Activated CD4-positive, alpha-beta T cell treated with anti-CD3 and anti-CD28 coated beads, Interleukin-2, amount 50 U/mL, for 48 hours (primary cell): ENCODE measurements at regions not wholly inside any gene's neighbourhood (a gene's known extent, or its start where the extent isn't known, plus 50 kb on each side); places are given as distances from the start of the nearest gene placed in this dataset.

Source experiments
- DNase-seq, 2 experiments: peaks; one replicate each; pipeline ENCODE4 v3.0.0-alpha.2; 2020

DNA sequence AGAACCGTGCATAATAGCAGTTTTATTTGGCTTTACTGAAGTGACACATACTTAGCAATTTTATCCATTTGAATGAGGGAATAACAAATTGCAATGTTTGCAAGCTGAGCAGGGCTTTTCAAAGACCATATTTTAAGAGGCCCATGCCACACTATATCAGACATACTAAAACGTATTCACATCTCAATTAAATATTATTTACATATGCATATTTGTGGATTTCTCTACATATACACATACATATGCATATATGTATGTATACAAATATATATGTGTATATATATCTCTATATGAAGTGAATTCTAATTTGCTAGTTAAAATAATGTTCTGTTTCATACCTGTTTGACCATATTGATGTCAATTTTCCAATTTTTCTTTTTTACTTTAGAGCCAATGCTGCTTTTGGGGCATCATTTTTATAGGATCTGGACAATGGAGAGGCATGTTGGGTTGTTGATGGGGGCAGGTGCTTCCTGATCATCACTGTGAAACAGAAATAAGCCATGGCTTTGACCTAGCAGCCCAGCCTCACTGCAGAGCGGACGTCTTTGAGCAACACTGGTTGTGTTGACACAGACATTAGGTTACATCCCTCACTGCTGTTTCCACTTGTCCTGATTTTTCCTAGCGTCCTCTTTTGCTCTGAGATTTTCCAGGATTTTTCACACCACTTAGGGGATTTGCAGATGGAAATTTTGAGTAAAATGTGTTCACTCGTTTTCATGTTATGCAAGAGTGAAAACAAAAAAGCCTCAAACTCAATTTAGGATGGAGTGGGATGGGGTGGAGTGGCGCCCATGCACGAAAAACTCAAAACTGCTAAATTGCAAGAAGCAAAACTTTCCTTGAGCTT is 56.9 kb downstream of the RDH14 start:
- no peak for DNase-seq

DNA sequence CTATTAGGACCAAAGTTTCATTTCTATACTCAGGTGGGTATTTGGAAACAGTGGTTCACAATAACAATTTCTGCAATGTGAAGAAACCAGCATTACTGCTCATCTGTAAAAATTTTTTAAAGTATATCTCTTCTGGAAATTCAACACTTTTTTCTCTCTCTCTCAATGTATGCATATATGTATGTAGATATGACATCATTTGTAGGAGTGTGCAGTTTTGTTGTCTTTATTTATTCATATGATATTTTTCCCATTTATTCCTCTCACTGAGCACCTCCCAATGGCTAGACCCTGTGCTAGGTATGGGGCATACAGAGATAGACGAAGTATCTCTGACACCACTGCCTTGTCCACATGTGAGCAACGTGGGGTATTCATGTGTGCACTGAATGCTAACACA is 58.3 kb downstream of the RDH14 start:
- DNase-seq: no peak

DNA sequence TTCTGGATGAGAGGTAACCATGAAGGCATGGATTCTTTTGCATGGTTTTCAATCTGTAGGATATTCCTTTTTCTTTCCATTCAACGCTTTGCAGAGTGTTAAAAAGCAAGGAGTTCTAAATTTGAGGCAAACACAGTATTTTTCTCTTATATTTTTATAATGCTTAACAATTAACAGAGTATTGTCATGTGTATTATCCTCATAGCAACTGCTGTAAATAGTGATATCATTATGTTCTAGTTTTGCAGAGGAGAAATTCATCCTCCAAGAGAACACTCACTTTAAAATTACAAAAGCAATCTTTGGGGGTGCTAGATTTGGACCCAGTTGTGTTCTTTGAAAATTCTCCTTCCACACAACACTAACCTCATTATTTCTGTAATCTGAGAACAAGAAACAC is 58.7 kb downstream of the RDH14 start:
- DNase-seq: no peak

DNA sequence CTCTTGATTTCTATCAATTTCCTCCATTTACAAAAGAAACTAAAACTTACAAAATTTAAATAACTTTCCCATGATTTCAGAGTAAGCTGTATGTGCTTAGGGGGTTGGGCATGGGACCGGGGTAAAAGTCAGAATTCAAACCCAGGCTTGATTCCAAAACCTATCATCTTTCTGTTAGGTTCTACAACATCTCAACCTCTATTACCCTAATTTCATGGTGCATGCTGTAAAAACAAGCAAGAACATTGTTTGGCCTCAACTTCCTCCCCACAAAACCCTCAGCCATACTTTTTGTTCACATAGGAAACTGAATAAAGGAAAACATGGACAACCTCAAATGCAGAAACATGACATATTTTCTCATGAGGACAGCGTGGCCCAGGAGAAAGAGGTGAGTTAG is 59.3 kb downstream of the RDH14 start:
- no peak for DNase-seq

DNA sequence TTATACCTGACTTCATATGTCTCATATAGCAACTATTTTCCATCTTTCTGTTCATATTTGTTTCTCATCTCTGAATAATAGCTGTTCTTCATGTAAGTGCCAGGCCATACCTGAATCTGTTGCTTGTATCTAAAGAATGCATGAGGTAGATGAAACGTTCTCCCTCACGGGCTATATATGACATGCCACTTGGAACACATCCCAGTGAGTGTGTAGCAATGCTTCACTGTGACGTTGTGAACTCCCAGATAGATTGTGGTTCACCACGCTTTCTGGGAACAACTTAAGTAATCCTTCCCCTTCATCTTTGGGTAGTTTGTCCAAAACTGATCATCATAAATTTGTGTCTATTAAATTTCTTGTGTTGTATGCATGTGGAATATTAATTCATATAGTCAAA is 60.1 kb downstream of the RDH14 start:
- DNase-seq: no peak

DNA sequence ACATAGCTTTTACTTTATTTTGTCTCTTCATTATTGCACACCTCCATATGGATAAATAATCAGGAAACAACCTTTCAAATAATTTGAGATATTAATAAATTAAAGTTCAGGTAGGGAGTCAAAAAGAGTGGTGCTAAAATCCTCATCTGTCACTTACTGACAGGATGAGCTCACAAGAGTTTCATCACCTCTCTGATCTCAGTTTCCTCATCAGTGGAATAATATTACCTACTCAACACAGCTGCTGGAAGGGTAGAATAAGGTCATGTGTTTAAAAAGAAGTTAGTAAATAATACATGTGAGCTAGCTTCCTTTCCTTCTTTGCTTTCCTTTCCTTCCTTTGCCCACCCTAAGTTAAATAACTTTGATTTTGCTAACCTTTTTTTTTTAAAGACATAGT is 61.9 kb downstream of the RDH14 start:
- no peak for DNase-seq

DNA sequence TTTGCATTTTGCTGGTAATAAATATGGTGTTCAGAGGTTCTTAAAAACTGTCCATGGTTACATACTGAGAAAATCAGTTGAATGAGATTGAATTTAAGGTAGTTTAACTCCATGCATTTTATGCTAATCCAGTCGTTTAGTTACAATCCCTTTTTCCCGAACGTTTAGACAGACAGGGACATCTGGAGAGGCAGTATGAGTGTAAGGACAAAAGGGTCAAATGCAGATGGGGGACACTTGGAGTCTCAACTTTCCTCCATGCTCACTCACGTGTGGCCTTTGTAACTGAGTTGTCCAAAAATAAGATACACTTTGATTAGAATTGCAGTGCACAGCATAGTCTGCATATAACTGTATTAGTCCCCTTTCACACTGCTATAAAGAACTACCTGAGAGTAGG is 63.9 kb downstream of the RDH14 start:
- no peak for DNase-seq

DNA sequence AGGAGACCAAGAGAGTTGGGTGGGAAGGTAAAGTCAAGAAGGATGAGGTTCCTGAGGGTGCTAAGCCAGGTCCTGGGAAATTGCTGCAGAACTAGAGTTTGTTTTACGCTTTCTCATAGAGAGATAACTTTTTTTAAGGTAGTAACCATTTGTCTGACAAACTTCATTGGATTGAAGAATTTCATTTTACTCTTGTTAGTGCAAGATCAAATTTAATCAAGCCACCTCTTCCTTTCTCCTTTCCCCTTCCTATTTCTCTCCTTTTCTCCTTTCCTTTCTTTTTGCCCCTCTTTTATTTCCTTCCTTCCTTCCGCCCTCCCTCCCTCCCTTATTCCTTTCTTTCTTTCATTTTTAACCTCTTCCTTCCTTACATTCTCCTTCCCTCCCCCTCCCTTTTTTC is 65.4 kb downstream of the RDH14 start:
- DNase-seq: no peak

DNA sequence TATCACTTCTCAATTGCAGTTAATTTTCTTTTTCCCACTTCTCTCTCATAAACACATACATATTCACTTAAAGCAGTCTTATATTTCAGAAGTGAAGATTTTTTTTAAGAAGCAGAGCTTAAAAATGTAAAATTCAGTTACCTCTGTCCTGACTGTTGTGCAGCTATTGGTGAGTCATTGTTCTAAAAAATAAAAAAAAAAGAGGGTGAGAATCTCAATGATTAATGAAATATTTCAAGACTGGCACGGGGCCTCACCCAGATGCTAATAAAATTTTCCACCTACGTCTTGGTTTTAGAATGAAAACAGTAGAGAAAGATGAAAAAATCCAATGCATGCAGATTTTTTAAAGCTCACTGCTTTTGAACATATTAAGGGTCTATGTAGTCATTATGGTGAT is 67.7 kb downstream of the RDH14 start:
- DNase-seq: no peak

DNA sequence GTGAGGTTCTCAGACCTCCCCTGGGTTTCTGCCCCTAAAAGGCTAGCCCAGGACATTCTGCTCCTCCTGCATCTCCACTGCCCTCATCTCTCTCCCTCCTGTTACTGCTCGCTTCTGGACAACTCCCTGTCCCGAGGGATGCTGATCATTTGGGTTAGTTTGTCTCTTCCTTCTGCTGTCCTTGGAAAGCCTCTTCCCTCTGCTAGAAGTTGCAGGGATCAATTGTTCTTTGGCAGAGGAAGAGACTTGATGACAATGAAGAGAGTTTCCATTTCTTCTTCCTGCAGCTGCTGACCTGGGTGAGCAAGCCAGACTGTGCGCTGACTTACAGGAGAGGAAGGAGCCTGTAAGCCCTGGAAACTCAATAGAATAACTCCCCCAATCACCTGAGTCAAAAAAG is 68.9 kb downstream of the RDH14 start:
- no peak for DNase-seq

DNA sequence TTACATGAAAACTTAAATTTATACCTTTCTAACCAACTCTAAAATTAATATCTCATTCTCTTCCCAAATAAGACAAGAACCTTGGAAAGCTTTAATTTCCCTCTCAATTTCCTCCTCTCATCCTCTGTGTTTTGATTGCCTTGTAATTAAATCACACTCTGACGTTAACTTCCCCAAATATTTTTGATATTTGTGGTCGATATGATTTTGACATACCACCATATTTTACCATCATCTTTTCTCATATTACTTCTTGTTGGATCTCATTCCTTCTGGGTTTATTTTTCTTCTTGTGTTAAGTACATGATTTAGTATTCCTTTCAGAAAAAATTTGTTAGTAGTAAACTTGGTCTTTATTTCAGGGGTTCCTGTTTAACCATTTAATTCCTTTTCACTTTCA is 69.6 kb downstream of the RDH14 start:
- DNase-seq: no peak

DNA sequence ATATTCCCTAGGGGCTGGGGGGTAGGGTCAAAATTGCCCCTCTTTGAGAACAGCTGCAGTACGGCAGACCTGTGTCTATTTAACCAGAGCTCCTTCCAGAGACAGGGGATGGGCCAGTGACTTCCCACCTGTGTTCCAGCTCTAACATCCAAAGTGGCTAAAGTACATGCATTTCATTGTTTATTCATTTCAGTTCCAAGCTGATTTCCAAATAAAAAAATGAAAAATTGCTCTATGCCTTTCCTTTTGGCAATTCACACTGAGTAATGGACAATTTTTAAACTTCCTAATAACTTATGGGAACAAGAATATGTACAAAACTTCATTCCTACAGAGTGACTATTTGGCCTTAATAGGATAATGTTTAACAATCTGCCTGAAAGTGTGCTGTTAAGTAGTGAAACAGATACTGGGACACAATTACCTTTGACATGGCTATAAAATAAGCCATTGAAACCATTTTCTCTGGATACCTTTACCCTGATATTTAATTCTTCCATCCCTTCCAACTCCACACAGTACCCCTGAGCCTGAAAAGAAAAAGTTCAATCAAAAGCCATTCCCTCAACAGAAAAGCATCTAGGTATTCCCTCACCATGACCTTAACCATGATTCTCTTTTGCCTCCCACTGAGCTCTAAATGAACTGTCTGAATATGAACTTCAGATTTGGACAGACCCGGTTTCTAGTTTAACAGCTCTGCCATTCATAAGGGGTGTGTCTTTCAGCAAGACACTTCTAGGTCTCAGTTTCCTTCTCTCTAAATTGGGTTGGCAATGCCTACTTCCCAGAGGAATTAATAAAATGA is 73.1 kb downstream of the RDH14 start:
- no peak for DNase-seq

DNA sequence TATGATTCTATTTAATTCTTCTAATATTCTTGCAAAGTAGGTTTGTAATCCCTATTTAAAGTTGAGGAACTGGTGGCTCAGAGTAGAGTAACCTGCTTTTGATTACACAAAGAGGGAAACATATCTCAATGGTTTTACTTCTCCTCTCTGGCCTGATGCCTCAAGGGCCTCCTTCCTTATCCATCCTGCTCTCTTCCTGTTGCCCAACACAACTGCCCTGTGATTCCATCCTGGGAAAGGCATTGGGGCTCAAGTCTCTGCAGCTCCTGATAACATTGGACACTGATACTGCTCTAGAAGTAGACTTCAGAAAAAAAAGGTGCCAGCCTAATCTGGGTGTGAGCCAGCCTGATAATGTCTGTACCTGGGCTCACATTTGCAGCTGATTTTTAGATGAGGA is 75.8 kb downstream of the RDH14 start:
- DNase-seq: no peak

DNA sequence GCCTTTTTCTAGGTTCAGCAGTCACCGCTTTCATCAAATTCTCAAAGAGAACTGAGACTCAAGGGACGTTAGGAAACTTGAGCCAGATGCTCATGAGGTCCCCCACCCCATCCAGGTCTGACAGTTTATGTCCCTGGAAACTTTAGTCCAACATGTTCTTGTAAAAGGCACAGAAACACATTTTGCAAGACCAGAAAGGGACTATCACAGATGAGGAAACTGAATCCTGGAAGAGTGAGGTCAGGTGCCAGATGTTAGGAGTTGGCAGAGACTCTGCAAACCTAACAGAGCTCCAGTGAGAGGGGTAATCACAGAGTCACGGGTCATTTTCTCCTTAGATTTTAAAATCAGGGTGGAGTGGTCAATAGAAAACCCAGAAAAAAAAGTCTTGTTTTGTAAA is 76.6 kb downstream of the RDH14 start:
- DNase-seq: no peak

DNA sequence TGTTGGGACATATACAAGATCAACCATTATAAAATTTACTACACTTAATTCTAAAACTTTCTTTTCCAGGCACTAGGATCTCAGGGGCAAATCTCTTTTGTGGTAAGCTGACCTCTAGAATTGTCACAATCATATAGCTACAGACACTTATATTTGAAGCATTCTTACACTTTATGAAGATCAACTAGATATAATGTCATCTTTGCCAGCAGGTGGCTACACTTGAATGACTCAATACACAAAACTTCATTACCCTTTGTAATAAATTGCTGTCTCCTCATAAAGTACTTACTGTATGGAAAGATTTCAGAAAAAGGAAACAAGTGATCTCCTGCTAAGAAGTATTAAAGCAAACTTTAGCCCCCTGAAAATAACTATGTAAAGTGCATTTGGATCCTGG is 77.8 kb downstream of the RDH14 start:
- no peak for DNase-seq

DNA sequence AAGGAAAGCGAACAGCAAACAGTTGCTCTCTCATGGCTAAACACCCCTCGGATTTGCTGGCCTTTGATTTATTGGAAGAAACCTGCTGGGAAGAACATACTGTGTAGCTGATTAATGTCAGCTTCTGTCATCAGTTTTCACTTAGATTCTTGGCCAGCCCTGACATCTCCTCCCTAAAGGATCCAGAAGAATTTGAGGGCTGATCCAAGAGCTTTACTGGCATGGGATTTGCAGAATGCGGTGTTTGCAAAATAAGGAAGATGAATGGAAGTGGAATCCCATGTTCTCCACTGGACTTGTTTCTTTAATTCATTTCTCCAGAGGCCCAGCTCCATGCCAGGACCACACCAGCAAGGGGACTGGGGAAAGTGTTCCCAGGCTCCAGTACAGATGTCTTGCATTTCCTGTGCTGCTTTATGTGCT is 80.5 kb downstream of the RDH14 start:
- DNase-seq: no peak

DNA sequence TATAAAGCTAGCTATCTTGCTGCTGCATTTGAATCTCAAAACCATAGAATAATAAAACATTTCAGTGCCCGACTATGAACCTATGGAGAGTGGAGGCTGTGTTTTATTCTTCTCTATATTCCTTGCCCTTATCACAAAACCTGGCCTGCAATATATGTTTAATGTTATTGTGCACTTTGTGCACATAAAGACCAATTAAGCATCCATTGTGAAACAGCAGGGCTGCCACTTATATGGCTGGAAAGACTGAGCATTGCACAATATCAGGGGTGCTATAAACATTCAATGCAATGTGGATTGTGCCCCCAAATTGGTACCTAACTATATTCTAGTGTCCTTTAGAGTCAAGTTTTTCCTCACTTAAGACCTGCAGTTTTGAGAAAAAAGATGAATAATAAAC is 83.2 kb downstream of the RDH14 start:
- DNase-seq: no peak

DNA sequence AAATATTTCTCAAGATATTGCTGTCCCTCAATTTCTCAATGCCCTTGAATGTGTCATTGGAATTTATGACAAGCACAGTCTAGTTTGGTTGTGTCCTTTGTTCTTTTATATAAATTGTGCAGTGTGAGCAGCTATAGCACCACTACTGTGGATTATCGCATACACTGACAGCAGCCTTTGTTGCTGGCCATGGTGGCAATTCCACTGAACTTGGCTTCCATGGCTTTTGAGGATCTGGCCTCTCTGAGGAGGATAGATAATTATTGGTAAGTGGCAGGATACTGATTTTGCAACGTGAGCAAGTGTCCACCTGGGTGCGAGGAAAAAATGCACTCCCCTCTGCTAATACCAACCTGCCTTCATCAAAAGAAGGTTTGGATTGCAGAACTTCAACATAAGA is 84.0 kb downstream of the RDH14 start:
- no peak for DNase-seq

DNA sequence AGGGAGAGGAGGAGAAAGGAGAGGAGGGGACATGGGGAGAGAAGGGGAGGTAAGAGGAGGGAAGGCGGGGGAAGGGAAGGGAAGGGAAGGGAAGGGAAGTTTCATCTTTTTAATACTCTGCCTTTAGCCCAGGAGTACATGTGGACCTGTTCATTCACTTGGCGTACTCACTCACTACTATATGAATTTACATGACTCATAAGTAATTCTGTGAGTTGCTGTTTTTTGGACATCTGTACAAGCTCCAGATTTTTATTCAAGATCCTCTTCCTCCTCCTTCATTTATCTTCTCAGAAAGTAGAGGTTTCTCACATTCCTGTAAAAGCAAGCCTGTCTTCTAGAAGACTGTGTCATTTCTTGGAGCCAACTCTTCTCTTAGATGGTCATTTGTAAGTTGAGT is 84.6 kb downstream of the RDH14 start:
- no peak for DNase-seq

DNA sequence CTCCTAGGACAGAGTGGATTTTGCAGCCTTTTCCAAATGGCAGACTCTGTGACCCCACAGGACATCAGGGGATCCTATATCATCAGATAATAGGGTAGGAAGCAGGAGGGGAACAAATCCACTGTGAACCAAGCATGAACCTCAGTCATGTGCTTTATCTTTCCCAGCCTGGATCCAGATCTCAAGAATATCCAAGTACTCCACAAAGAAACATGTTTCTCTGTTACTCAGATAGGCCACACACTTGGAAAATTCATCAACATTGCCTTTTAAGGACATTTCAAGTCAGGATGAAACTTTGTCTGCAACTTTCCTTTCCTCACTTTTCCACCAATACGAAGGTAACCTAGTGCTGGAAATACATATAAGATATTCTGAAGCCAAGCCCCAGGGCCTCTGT is 85.8 kb downstream of the RDH14 start:
- DNase-seq: no peak

DNA sequence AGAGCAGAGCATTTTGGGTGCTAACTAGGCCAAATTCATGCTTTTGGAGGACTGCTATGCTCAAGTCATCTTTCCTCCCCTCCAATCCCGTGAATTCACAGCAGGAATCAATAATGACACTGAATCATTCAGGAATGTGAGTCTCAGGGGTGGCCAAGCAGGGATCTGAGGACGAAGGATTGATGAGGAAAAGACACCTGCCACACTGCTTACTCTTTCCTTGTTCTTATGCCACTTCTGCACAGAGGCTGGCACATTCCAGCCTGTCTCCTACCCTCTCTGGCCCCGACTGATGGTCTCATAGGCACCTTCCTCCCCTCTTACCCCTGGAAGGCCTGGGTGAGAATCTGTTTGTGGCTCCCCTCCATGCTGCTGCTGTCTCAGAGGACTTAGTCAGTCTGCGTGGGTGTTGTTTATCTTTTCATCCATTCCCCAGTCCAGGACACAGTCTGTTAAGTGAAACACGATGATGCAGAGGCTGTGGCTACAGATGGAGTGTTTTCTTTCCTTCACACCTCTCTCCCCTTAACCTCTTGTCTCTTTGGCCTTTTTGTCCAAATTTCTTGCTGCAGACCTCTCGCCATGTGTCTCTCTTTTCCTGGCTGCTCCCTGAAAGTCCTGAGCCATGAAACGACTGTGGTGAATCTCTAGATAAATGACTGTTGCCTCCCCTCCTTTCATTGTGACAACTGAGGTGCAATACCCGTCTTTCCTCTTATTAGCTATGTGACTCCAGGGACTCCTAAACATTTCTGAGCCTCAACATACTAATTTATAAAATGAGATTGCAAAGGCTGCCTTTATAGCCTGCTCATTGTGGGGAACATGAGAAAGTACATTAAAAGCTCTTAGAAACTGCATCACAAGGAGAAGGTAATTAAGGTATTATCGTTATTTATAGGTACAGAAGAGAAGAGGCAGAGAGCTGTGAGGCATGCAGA is 86.9 kb downstream of the RDH14 start:
- no peak for DNase-seq

DNA sequence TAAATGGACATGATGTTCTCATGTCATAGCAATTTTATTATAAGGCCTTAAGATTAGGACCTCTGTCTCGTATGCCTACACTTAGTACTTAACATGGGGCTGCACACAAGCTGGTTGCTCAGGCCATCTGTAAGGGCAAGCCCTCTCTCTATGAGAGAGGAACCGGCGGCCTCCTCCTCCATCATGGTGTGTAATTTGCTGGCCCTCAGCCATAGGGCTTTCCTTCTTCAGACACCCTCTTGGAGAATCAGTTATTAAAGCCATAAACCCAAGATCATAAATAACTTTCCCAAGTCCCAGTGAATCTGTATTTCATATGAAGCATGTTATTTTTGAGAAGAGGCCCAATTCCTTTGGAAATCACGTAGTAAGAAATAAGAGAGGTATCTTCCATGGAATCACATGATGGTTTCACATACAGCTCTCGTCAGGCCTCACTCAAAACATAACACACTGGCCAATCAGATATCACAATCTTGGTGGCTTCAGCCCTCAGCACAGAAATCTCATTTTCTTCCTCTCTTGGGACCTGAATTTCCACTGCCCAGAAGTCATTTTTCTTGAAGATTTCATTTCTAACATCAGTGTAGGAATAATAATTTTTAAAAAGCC is 92.6 kb downstream of the RDH14 start:
- no peak for DNase-seq

DNA sequence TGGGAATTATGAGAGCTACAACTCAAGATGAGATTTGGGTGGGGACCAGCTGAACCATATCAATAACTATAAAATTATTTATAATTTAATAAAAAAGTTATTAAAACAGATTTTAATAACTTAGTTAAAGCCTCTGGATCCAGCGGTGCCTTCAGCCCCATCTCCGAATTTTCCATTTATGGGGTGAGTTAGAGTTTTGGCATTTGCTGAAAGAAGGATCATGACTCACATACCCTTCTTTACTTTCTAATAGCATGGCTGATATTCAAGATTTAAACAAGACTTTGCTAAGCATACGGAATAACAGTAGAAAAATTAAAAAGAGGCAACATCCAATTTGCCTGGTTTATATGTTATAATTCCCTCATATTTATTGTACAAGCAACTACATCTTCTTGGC is 94.5 kb downstream of the RDH14 start:
- DNase-seq: no peak
